ENCODE measurements at regions not wholly inside any gene's neighbourhood (a gene's known extent, or its start where the extent isn't known, plus 50 kb on each side); places are given as distances from the start of the nearest gene placed in this dataset.

DNA sequence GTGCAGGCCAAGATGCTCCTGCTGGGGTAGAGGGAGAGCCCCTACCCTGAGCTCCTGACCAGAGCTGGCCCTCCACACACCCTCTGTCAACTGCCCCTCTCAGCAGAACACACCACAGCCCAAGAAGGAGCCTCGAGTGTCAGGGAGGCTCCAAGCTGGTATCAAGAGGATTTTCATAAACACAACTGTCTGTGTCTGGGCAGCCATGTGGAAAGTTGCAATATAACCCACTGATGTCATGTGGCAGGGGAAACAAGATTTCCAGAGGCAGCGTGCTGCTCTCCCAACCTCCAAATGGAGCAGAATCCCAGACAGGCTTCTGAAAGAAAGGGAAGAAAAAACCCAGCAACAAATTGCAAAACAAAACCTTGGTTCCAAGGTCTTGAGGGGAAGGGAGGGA, 569.9 kb downstream of the BUD13 start:
- H3K4me3 ChIP-seq (ENCODE audit: low read depth, low read length) = no peak overlapping the region
- TF ChIP-seq CTCF (IDR thresholded peaks at IDR 0.05; ENCODE audit: insufficient read depth, low read depth, low read length) = no peak
- DNase-seq (ENCODE audit: low read depth) = no peak

- TF ChIP-seq CTCF (IDR thresholded peaks at IDR 0.05; ENCODE audit: insufficient read depth, low read depth, low read length) = no peak
- no peak for DNase-seq (ENCODE audit: low read depth)
- H3K4me3 ChIP-seq (ENCODE audit: low read depth, low read length) = no peak overlapping the region
Measured at GRCh38 chr11:116200564-116200963, 572.2 kb downstream of the BUD13 start.

- H3K4me3 ChIP-seq (ENCODE audit: low read depth, low read length) = no peak overlapping the region
- TF ChIP-seq CTCF (IDR thresholded peaks at IDR 0.05; ENCODE audit: insufficient read depth, low read depth, low read length) = no peak
- no peak for DNase-seq (ENCODE audit: low read depth)
Measured at GRCh38 chr11:116199182-116199581, 573.6 kb downstream of the BUD13 start.

GRCh38 chr11:116194156-116194904, 578.5 kb downstream of the BUD13 start:
- DNase-seq (ENCODE audit: low read depth) = no peak
- H3K4me3 ChIP-seq (ENCODE audit: low read depth, low read length) = no peak overlapping the region
- no peak for TF ChIP-seq CTCF (IDR thresholded peaks at IDR 0.05; ENCODE audit: insufficient read depth, low read depth, low read length)

DNA sequence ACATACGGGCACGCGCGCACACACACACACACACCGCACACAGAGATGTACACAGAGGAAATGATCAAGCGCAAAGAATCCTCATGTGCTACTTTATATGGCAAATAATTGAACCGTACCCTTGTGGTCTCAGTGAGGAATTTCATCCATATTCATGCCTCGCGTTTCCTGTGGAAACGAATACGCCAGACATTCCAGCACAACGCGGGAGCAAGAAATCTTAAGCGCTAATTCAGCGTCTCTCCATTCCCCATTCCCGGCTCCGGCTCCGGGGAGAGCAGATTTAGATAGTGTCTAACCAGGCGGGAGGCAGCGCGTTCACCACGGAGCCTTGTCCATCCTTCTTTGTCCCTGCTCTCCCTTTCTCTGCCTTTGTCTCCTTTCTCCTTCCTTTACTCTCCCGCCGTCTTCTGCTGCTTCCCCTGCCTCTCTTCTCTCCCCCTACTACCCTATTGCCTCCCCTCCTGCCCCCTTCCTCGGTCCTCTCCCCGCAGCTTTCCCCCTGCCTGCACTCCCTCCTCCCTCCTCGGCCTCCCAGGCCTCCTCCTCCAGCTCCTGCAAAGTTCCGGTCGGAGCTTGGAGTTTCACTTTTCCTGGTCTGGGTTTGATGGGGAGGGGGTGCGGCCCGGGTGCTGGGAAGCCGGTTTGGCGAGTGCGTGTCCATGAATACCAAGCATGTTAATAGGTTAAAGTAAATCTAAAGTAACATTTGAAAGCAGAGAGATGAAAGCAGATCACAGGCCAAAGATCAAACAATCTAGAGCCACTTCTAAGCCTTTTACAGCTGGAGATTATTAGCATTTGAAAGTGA, 579.3 kb downstream of the BUD13 start:
- peak overlapping the region; percentile 53 for H3K4me3 ChIP-seq (ENCODE audit: low read depth, low read length)
- DNase-seq (ENCODE audit: low read depth) = peak; percentile 1
- TF ChIP-seq CTCF (IDR thresholded peaks at IDR 0.05; ENCODE audit: insufficient read depth, low read depth, low read length) = no peak

- H3K4me3 ChIP-seq (ENCODE audit: low read depth, low read length) = no peak overlapping the region
- TF ChIP-seq CTCF (IDR thresholded peaks at IDR 0.05; ENCODE audit: insufficient read depth, low read depth, low read length) = no peak
- no peak for DNase-seq (ENCODE audit: low read depth)
Measured at GRCh38 chr11:116192509-116193210, 580.1 kb downstream of the BUD13 start.
